ENCODE measurements at regions not wholly inside any gene's neighbourhood (a gene's known extent, or its start where the extent isn't known, plus 50 kb on each side); places are given as distances from the start of the nearest gene placed in this dataset.

DNA sequence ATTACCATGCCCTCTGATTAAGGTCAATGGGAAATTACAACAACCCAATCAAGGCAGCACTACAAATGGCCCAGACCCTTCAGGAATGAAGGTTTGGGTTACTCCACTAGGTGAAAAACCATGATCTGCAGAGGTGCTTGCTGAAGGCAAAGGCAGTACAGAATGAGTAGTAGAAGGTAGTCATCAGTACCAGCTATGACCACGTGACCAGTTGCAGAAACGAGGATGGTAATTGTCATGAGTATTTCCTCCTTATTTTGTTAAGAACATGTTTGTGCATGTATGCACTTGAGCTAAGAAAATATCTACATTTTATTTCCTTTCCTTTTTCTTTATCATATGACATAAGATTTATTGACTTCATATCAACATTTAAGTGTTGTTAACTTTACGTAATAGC is 607.1 kb downstream of the KCNT2 start:
- Histone ChIP-seq H3K36me3 (ENCODE audit: insufficient read depth, low read length) (no peaks in the 10 kb centered on the region), H3K9me3 (ENCODE audit: low read depth, low read length) (peaks cover 2% of the 10 kb centered on the region), H3K79me2 (ENCODE audit: insufficient read depth, low read length) (no peaks in the 10 kb centered on the region), H3K27me3 (ENCODE audit: insufficient read depth, low read length) (no peaks in the 10 kb centered on the region), H3K4me2 (ENCODE audit: insufficient read depth, low read length) (no peak overlapping the region), H3K27ac (ENCODE audit: low read depth, low read length) (no peak overlapping the region), H3K4me3 (ENCODE audit: insufficient read depth, low read length) (no peak overlapping the region), H3K4me1 (ENCODE audit: insufficient read depth, low read length) (no peaks in the 10 kb centered on the region), H2AFZ (ENCODE audit: low read length) (no peak overlapping the region), H4K20me1 (ENCODE audit: insufficient read depth, low read length) (no peaks in the 10 kb centered on the region)
- TF ChIP-seq, protein P1, sequence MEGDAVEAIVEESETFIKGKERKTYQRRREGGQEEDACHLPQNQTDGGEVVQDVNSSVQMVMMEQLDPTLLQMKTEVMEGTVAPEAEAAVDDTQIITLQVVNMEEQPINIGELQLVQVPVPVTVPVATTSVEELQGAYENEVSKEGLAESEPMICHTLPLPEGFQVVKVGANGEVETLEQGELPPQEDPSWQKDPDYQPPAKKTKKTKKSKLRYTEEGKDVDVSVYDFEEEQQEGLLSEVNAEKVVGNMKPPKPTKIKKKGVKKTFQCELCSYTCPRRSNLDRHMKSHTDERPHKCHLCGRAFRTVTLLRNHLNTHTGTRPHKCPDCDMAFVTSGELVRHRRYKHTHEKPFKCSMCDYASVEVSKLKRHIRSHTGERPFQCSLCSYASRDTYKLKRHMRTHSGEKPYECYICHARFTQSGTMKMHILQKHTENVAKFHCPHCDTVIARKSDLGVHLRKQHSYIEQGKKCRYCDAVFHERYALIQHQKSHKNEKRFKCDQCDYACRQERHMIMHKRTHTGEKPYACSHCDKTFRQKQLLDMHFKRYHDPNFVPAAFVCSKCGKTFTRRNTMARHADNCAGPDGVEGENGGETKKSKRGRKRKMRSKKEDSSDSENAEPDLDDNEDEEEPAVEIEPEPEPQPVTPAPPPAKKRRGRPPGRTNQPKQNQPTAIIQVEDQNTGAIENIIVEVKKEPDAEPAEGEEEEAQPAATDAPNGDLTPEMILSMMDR (IDR thresholded peaks at IDR 0.05; ENCODE audit: extremely low read depth, low read depth, low read length), result no peak
- no peak for DNase-seq (ENCODE audit: insufficient read length, low spot score, missing footprints)

GRCh38 chr1:195999022-195999421 is 609.2 kb downstream of the KCNT2 start:
- DNase-seq (ENCODE audit: insufficient read length, low spot score, missing footprints), result no peak
- Histone ChIP-seq H4K20me1 (ENCODE audit: insufficient read depth, low read length) (no peaks in the 10 kb centered on the region), H3K36me3 (ENCODE audit: insufficient read depth, low read length) (no peaks in the 10 kb centered on the region), H3K27me3 (ENCODE audit: insufficient read depth, low read length) (no peaks in the 10 kb centered on the region), H3K9me3 (ENCODE audit: low read depth, low read length) (peaks cover 2% of the 10 kb centered on the region), H3K4me1 (ENCODE audit: insufficient read depth, low read length) (no peaks in the 10 kb centered on the region), H3K27ac (ENCODE audit: low read depth, low read length) (no peak overlapping the region), H3K79me2 (ENCODE audit: insufficient read depth, low read length) (no peaks in the 10 kb centered on the region), H2AFZ (ENCODE audit: low read length) (no peak overlapping the region), H3K4me3 (ENCODE audit: insufficient read depth, low read length) (no peak overlapping the region), H3K4me2 (ENCODE audit: insufficient read depth, low read length) (no peak overlapping the region)
- TF ChIP-seq, protein P1 (IDR thresholded peaks at IDR 0.05; ENCODE audit: extremely low read depth, low read depth, low read length), result no peak

DNA sequence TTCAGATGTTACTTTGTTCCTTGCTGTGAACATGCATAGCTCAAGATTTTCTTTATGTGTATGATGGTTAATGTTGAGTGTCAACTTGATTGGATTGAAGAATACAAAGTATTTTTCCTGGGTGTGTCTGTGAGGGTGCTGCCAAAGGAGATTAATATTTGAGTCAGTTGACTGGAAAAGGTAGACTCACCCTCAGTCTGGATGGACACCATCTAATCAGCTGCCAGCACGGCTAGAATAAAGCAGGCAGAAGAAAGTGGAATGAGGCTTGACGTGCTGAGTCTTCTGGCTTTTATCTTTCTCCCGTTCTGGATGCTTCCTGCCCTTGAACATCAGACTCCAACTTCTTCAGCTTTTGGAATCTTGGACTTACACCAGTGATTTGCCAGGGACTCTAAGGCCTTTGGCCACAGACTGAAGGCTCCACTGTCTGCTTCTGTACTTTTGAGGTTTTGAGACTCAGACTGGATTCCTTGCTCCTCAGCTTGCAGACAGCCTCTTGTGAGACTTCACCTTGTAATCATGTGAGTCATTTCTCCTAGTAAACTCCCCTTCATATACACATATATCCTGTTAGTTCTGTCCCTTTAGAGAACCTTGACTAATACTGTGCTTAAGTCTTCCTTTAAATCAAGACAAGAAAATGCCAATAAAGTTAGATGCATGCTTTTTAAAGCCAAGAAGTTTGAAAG is 626.6 kb downstream of the KCNT2 start:
- Histone ChIP-seq H2AFZ (ENCODE audit: low read length) (no peak overlapping the region), H4K20me1 (ENCODE audit: insufficient read depth, low read length) (no peaks in the 10 kb centered on the region), H3K9me3 (ENCODE audit: low read depth, low read length) (no peaks in the 10 kb centered on the region), H3K4me3 (ENCODE audit: insufficient read depth, low read length) (no peak overlapping the region), H3K4me1 (ENCODE audit: insufficient read depth, low read length) (no peaks in the 10 kb centered on the region), H3K27ac (ENCODE audit: low read depth, low read length) (no peak overlapping the region), H3K27me3 (ENCODE audit: insufficient read depth, low read length) (no peaks in the 10 kb centered on the region), H3K4me2 (ENCODE audit: insufficient read depth, low read length) (no peak overlapping the region), H3K79me2 (ENCODE audit: insufficient read depth, low read length) (no peaks in the 10 kb centered on the region), H3K36me3 (ENCODE audit: insufficient read depth, low read length) (no peaks in the 10 kb centered on the region)
- TF ChIP-seq, protein P1 (IDR thresholded peaks at IDR 0.05; ENCODE audit: extremely low read depth, low read depth, low read length), result no peak
- no peak for DNase-seq (ENCODE audit: insufficient read length, low spot score, missing footprints)

DNA sequence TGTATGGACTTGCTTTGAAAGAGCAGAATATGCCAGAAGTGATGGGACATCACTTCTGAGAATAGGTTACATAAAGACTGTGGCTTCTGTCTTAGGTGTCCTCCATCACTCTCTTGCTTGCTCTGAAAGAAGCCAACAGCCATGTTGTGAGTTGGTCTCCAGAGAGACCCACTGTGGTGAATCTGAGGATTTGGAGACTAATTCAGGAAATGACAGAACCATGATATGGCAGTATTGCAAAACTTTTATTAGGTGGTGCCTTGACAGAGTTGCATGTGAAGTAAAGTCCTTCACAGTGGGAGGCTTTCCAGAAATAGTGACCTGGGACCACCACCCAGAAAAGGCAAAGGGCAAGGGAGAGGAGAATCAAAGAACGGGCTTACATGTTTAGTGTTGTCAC is 628.6 kb downstream of the KCNT2 start:
- no peak overlapping the region for H3K27ac ChIP-seq (ENCODE audit: low read depth, low read length)
- no peaks in the 10 kb centered on the region for H3K9me3 ChIP-seq (ENCODE audit: low read depth, low read length)
- no peaks in the 10 kb centered on the region for H3K36me3 ChIP-seq (ENCODE audit: insufficient read depth, low read length)
- no peaks in the 10 kb centered on the region for H4K20me1 ChIP-seq (ENCODE audit: insufficient read depth, low read length)
- H3K4me2 ChIP-seq (ENCODE audit: insufficient read depth, low read length), result no peak overlapping the region
- no peak overlapping the region for H3K4me3 ChIP-seq (ENCODE audit: insufficient read depth, low read length)
- H3K27me3 ChIP-seq (ENCODE audit: insufficient read depth, low read length), result no peaks in the 10 kb centered on the region
- TF ChIP-seq, protein P1 (IDR thresholded peaks at IDR 0.05; ENCODE audit: extremely low read depth, low read depth, low read length), result no peak
- no peak for DNase-seq (ENCODE audit: insufficient read length, low spot score, missing footprints)
- H3K79me2 ChIP-seq (ENCODE audit: insufficient read depth, low read length), result no peaks in the 10 kb centered on the region
- no peaks in the 10 kb centered on the region for H3K4me1 ChIP-seq (ENCODE audit: insufficient read depth, low read length)
- no peak overlapping the region for H2AFZ ChIP-seq (ENCODE audit: low read length)

All from osteoblast (primary cell).